Hindlimb muscle (tissue), 1 donor: ENCODE measurements at regions not wholly inside any gene's neighbourhood (a gene's known extent, or its start where the extent isn't known, plus 50 kb on each side); places are given as distances from the start of the nearest gene placed in this dataset.

Experiments used
- DNase-seq: peaks from one replicate; pipeline ENCODE4 v3.0.0-alpha.2; 2013

DNA sequence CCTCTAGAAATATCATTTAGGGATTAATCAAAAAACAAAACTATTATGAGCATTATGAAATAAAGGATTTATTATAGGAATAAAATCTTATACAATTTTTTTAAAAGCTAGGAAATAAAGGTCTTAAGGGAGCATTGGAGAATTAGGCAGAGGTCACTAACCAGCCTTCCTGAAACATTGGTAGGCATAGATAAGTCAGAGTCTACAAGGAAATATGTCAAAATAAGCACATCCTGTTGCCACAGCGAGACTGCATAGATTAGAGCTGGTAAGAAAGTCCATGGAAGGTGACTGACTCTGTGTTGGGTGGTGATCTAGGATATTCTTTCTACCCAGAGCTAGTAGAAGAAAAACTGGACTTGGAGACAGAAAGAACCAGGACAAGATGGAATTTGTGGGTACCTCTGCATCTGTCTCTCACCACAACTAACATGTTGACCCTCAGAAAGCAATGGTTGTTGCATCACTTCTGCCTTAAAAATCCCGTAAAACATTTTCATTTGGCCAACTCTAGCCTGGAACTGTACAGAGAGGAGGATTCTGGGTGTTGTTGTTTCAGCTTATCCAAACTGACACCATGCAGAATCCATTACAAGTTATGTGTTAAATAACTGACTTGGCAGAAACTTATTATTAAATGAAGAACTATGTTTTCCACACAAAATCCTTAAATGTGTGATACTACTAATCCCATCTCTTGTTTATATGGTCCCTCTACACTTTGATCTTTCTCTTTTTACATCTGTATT, 77.1 kb downstream of the FBXO5 start:
- no peak for DNase-seq

DNA sequence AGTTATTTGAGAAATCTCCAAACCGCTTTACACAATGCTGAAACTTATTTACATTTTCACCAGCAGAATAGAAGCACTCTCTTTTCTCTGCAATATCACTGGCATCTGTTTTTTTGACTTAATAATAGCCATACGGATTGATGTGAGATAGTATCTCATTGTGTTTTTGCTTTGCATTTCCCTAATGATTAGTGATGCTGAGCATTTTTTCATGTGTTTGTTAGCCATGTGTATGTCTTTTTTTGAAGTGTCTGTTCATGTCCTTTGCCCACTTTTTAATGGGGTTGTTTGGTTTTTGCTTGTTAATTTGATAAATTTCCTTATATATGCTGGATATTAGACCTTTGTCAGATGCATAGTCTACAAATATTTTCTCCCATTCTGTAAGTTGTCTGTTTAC, 73.6 kb downstream of the FBXO5 start:
- DNase-seq, result no peak

DNA sequence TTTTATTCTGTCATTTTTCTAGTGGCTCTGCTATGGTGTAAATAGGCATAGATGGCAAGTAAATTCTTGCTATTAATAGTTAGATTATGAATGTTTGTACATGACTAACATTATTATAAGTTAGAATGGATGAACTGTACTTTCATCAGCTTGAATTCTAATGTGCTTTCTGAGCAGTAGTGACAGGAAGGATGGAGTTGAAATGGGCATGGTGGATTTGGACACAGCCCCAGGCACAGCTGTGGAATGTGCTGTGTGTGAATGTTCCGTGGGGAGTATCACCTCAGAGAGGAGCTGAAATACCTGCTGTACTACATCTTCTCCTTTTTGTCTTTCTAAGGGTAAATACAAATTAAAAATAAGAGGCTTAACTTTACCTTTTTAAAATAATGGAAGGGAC, 66.8 kb downstream of the FBXO5 start:
- no peak for DNase-seq

DNA sequence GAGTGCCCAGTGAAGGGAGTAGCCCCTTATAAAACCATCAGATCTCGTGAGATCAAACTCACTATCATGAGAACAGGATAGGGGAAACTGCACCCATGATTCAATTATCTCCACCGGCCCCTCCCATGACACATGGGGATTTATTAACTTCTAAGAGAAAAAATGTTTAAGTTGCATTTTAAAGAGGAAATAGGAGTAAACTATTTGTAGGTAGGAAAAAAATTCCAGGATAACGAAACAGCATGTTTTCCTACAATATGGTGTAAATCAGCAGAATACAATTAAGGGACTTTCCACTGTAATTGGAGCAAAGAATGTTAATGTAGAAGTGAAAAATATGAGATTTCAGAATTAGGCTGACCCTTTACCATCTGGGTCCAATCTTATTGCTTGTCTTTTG, 63.9 kb downstream of the FBXO5 start:
- no peak for DNase-seq

DNA sequence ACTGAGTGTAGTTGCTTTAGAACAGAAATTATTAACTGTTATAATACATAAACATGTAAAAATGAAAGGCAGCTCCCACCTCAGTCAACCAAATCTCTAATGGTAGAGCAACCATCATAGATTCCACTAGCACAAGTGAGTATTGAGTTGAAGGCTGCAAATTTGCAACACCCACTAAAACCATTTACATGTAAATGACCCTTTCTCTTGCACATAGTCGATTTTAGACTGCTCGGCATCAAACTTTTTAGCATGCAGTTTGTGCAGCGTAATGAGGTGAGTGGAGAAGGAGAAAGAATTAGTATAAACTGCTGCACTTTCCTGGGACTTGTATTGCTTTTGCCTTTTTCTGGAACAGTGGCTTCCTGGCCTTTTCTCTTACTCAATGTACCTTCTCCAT, 62.8 kb downstream of the FBXO5 start:
- no peak for DNase-seq
